WTC11 (cell line): ENCODE measurements at regions not wholly inside any gene's neighbourhood (a gene's known extent, or its start where the extent isn't known, plus 50 kb on each side); places are given as distances from the start of the nearest gene placed in this dataset.

ENCODE experiments used
- CREB1 ChIP-seq: sonication (generic); formaldehyde crosslinking; IDR thresholded peaks from 2 replicates; pipeline ENCODE4 v1.8.0; 2023; ENCODE audit warnings: mild to moderate bottlenecking, missing genetic modification reagents
- CTCF ChIP-seq: fragments of 200-600 bp; IDR thresholded peaks from 2 replicates; pipeline ENCODE4 v1.8.0; 2022; ENCODE audit warnings: antibody characterized with exemption
- E2F4 ChIP-seq: sonication (generic); formaldehyde crosslinking; IDR thresholded peaks from 2 replicates; pipeline ENCODE4 v1.8.1; 2022; ENCODE audit warnings: low read depth, mild to moderate bottlenecking, moderate library complexity, missing genetic modification reagents, borderline replicate concordance
- ESRRA ChIP-seq: sonication (generic); formaldehyde crosslinking; IDR thresholded peaks from 2 replicates; pipeline ENCODE4 v1.8.1; 2022; ENCODE audit warnings: mild to moderate bottlenecking, missing genetic modification reagents, borderline replicate concordance
- FOXK1 ChIP-seq: sonication (generic); formaldehyde crosslinking; IDR thresholded peaks from 2 replicates; pipeline ENCODE4 v1.8.0; 2022; ENCODE audit warnings: mild to moderate bottlenecking, moderate library complexity, missing genetic modification reagents
- GABPB1 ChIP-seq: sonication (generic); formaldehyde crosslinking; IDR thresholded peaks from 2 replicates; pipeline ENCODE4 v1.8.1; 2023; ENCODE audit warnings: mild to moderate bottlenecking, missing genetic modification reagents
- NFYB ChIP-seq: sonication (generic); formaldehyde crosslinking; conservative IDR thresholded peaks from 2 replicates; pipeline ENCODE4 v1.8.0; 2022; ENCODE audit warnings: low read depth, missing genetic modification reagents
- NR1H2 ChIP-seq: sonication (generic); formaldehyde crosslinking; IDR thresholded peaks from 2 replicates; pipeline ENCODE4 v1.9.0; 2021; ENCODE audit warnings: mild to moderate bottlenecking, moderate library complexity, missing genetic modification reagents
- SMAD3 ChIP-seq: sonication (generic); formaldehyde crosslinking; IDR thresholded peaks from 2 replicates; pipeline ENCODE4 v1.8.0; 2022; ENCODE audit warnings: missing genetic modification reagents, mild to moderate bottlenecking, borderline replicate concordance
- SP1 ChIP-seq: sonication (generic); formaldehyde crosslinking; conservative IDR thresholded peaks from 2 replicates; pipeline ENCODE4 v1.8.1; 2022; ENCODE audit warnings: missing genetic modification reagents
- ZBTB43 ChIP-seq: sonication (generic); formaldehyde crosslinking; IDR thresholded peaks from 2 replicates; pipeline ENCODE4 v1.8.1; 2023; ENCODE audit warnings: mild to moderate bottlenecking, missing genetic modification reagents
- TF ChIP-seq, protein P1 (sequence below): sonication (generic); formaldehyde crosslinking; IDR thresholded peaks from 2 replicates; pipeline ENCODE4 v1.8.1; 2023; ENCODE audit warnings: mild to moderate bottlenecking, missing genetic modification reagents, moderate library complexity

DNA sequence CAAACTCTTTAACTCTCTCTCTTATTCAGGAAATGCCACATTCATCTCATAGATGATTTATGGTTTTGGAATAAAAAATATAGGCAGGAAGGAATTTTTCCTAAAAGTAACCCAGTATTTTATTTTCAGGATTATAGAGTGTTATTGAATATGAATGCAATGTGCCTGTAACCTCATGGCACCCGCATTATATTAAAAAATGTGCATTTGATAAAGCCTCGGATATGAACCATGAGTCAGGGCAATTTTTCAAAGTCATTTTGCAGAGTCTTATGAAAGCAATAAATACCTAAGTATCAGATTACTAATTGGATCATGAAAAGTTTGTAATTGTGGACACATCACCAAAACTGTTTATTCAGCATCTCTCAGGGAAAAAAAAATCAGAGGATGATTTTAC lies 573.8 kb downstream of the TSN start:
- TF ChIP-seq E2F4 (CRISPR knock-in tag) (no peak), NR1H2 (no peak), NFYB (CRISPR knock-in tag) (no peak), GABPB1 (CRISPR knock-in tag) (no peak), CTCF (no peak), SMAD3 (no peak), ZBTB43 (CRISPR knock-in tag) (no peak), CREB1 (CRISPR knock-in tag) (no peak), FOXK1 (CRISPR knock-in tag) (no peak), ESRRA (CRISPR knock-in tag) (no peak), SP1 (CRISPR knock-in tag) (no peak)
- TF ChIP-seq, protein P1, sequence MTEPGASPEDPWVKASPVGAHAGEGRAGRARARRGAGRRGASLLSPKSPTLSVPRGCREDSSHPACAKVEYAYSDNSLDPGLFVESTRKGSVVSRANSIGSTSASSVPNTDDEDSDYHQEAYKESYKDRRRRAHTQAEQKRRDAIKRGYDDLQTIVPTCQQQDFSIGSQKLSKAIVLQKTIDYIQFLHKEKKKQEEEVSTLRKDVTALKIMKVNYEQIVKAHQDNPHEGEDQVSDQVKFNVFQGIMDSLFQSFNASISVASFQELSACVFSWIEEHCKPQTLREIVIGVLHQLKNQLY (CRISPR knock-in tag), result no peak
